Astrocyte of the spinal cord (primary cell): ENCODE measurements at regions not wholly inside any gene's neighbourhood (a gene's known extent, or its start where the extent isn't known, plus 50 kb on each side); places are given as distances from the start of the nearest gene placed in this dataset.

Experiments
- DNase-seq: peaks from one replicate; pipeline ENCODE4 v3.0.0; 2011; ENCODE audit warnings: low read depth, low spot score
- H3K4me3 ChIP-seq: 2 replicates; pipeline ENCODE4 v1.5.1; 2011; ENCODE audit warnings: low read depth, mild to moderate bottlenecking, low read length, moderate library complexity
- CTCF ChIP-seq: IDR thresholded peaks from 2 replicates; pipeline ENCODE4 v1.5.1; 2012; ENCODE audit warnings: low read depth, mild to moderate bottlenecking, low read length, inconsistent platforms
- in situ Hi-C: cut with HindIII; loops from 2 replicates; pipeline ENCODE4 v1.10.0; 2017; ENCODE audit warnings: low sequenced_read_pairs

GRCh38 chr9:19975499-19975898 is 186.7 kb upstream of the SLC24A2 start:
- in situ Hi-C loops = no loop called here
- no peak overlapping the region for H3K4me3 ChIP-seq
- TF ChIP-seq CTCF = no peak
- DNase-seq = no peak

- no peak overlapping the region for H3K4me3 ChIP-seq
- in situ Hi-C loops = no loop called here
- no peak for TF ChIP-seq CTCF
- no peak for DNase-seq
Observed at GRCh38 chr9:19969721-19970120, 180.9 kb upstream of the SLC24A2 start.

- no peak overlapping the region for H3K4me3 ChIP-seq
- no peak for DNase-seq
- in situ Hi-C loops = no loop called here
- no peak for TF ChIP-seq CTCF
Observed at GRCh38 chr9:19967888-19968459, 179.1 kb upstream of the SLC24A2 start.

GRCh38 chr9:19967216-19967887 is 178.5 kb upstream of the SLC24A2 start:
- no peak overlapping the region for H3K4me3 ChIP-seq
- in situ Hi-C loops = no loop called here
- no peak for TF ChIP-seq CTCF
- DNase-seq = no peak

GRCh38 chr9:19965336-19965735 is 176.5 kb upstream of the SLC24A2 start:
- DNase-seq = no peak
- TF ChIP-seq CTCF = no peak
- H3K4me3 ChIP-seq = no peak overlapping the region
- in situ Hi-C loops = no loop called here

- no peak overlapping the region for H3K4me3 ChIP-seq
- in situ Hi-C loops = no loop called here
- no peak for TF ChIP-seq CTCF
- no peak for DNase-seq
Observed at GRCh38 chr9:19947996-19948395, 159.2 kb upstream of the SLC24A2 start.
